ENCODE measurements at regions not wholly inside any gene's neighbourhood (a gene's known extent, or its start where the extent isn't known, plus 50 kb on each side); places are given as distances from the start of the nearest gene placed in this dataset.

DNA sequence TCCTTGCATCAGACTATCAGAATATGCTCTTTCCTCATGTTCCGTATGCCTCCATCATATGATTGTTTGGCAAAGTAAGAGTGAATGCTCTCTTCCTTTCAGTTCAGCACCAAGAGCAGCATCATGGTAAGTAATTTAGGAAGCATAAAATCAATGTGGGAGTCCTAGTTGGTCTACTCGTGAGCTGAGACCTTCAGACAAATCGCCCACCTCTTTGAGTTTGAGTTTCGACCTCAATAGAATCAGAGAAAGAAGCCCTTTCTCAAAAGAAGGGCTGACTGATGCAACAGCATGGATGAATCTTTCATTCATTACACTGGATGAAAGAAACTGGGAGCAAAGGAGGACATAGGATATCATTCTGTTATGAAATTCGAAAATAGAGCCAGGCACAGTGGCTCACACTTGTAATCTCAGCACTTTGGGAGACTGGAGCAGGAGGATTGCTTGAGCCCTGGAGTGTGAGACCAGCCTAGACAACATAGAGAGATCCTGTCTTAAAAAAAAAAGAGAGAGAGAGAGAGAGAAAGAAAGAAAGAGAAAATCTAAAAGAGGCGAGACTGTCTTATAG lies 112.5 kb downstream of the ZC3H11B start:
- Histone ChIP-seq H3K14ac (ENCODE audit: insufficient read length) (no peak overlapping the region), H3K4me2 (ENCODE audit: insufficient read depth in 1 of 2, low read depth in 2 of 2, low read length in 2 of 2) (no peak overlapping the region), H4K20me1 (replicated peaks in 1 of 2; ENCODE audit: control insufficient read depth in 1 of 2, insufficient read depth in 2 of 2, low read length in 2 of 2) (no peaks in the 10 kb centered on the region), H4K8ac (ENCODE audit: extremely low read depth, insufficient read depth, low read length) (no peak overlapping the region), H3K9ac (replicated peaks in 1 of 4; ENCODE audit: extremely low read depth in 1 of 4, low read depth in 3 of 4, low read length in 3 of 4) (no peak overlapping the region), H2AFZ (ENCODE audit: low read length) (0 out of 2 replicates have a peak overlapping the region, but pooled peaks have one; percentile 20), H3K56ac (replicated peaks; ENCODE audit: insufficient read length, low read depth, low read length) (no peak overlapping the region), H2AK5ac (ENCODE audit: low read depth, low read length) (no peak overlapping the region), H2BK20ac (ENCODE audit: low read length) (no peak overlapping the region), H3K9me3 (ENCODE audit: insufficient read depth in 2 of 2, low read depth in 1 of 2, low read length in 1 of 2) (no peaks in the 10 kb centered on the region), H2BK12ac (ENCODE audit: low read depth, low read length) (no peak overlapping the region), H3K23ac (ENCODE audit: insufficient read length) (no peak overlapping the region), H3K27ac (ENCODE audit: low read depth, low read length) (no peak overlapping the region), H3K4me3 (ENCODE audit: extremely low read depth in 1 of 4, insufficient read depth in 2 of 4, low read depth in 3 of 4, low read length in 4 of 4) (no peak overlapping the region), H4K91ac (replicated peaks; ENCODE audit: insufficient read length, low read length) (no peak overlapping the region), H3K4ac (replicated peaks; ENCODE audit: insufficient read length, low read depth, low read length) (no peak overlapping the region), H3K79me1 (ENCODE audit: low read depth, low read length) (no peaks in the 10 kb centered on the region), H3K23me2 (ENCODE audit: low read depth, low read length) (no peaks in the 10 kb centered on the region), H3K18ac (ENCODE audit: extremely low read depth, low read length) (no peak overlapping the region; the same call in 1 of the 2 replicates), H2BK15ac (ENCODE audit: low read length) (no peak overlapping the region), H4K5ac (ENCODE audit: insufficient read length, low read depth, low read length) (no peak overlapping the region), H3K36me3 (ENCODE audit: control insufficient read depth in 2 of 4, insufficient read depth in 4 of 4, low read length in 3 of 4) (no peaks in the 10 kb centered on the region), H3K79me2 (ENCODE audit: control insufficient read depth in 1 of 2, insufficient read depth in 2 of 2, low read length in 2 of 2) (no peaks in the 10 kb centered on the region), H2BK120ac (replicated peaks; ENCODE audit: low read depth, low read length) (no peak overlapping the region), H3K4me1 (replicated peaks in 1 of 4; ENCODE audit: control insufficient read depth in 3 of 4, insufficient read depth in 4 of 4, low read length in 3 of 4) (no peaks in the 10 kb centered on the region), H2BK5ac (ENCODE audit: low read depth, low read length) (no peak overlapping the region), H3K27me3 (replicated peaks in 1 of 4; ENCODE audit: control insufficient read depth in 3 of 4, extremely low read depth in 1 of 4, insufficient read depth in 3 of 4, low read length in 3 of 4) (no peaks in the 10 kb centered on the region)
- FAIRE-seq (no peak), DNase-seq (ENCODE audit: low read depth in 1 of 2, low spot score in 2 of 2) (no peak)
- ChIA-PET POLR2A (ENCODE audit: partially characterized antibody) (no interaction called here), CTCF (ENCODE audit: partially characterized antibody) (no interaction called here)
- 85% methylated on average over 6 of the region's 6 CpGs; no CpG with 5 or more reads in 1 of the 2 experiments for WGBS, 2 experiments (ENCODE audit: extremely low coverage in 1 of 2, insufficient coverage in 1 of 2, insufficient read length in 1 of 2, insufficient replicate concordance in 2 of 2, low coverage in 1 of 2, low lambda C conversion rate in 2 of 2, missing lambda C conversion rate in 1 of 2)
- TF ChIP-seq, protein P1, sequence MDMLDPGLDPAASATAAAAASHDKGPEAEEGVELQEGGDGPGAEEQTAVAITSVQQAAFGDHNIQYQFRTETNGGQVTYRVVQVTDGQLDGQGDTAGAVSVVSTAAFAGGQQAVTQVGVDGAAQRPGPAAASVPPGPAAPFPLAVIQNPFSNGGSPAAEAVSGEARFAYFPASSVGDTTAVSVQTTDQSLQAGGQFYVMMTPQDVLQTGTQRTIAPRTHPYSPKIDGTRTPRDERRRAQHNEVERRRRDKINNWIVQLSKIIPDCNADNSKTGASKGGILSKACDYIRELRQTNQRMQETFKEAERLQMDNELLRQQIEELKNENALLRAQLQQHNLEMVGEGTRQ (IDR thresholded peaks at IDR 0.05; ENCODE audit: low read length) = no peak
- TF ChIP-seq KDM1A (IDR thresholded peaks at IDR 0.05; ENCODE audit: borderline replicate concordance, low read length) (no peak), SUZ12 (IDR thresholded peaks at IDR 0.05; ENCODE audit: low read length) (no peak), PHF8 (conservative IDR thresholded peaks at IDR 0.05; ENCODE audit: low read depth, low read length) (no peak)
- TF ChIP-seq, protein P2, sequence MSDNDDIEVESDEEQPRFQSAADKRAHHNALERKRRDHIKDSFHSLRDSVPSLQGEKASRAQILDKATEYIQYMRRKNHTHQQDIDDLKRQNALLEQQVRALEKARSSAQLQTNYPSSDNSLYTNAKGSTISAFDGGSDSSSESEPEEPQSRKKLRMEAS (IDR thresholded peaks at IDR 0.05) = no peak
